Peyer's patch (tissue), 4 donors: ENCODE measurements at regions not wholly inside any gene's neighbourhood (a gene's known extent, or its start where the extent isn't known, plus 50 kb on each side); places are given as distances from the start of the nearest gene placed in this dataset.

ENCODE experiments used
- DNase-seq, 3 donors: peaks; one replicate each; pipeline ENCODE4 v3.0.0-alpha.2; 2017 to 2019
- H3K27ac ChIP-seq, 4 donors: fragments of 200-600 bp; sonication (generic); one replicate each; pipeline ENCODE4 v1.5.1; 2016 to 2019
- H3K27me3 ChIP-seq, 2 donors: fragments of 200-600 bp; sonication (generic); one replicate each; pipeline ENCODE4 v1.5.1; 2019
- H3K36me3 ChIP-seq, 3 donors: fragments of 200-600 bp; sonication (generic); one replicate each; pipeline ENCODE4 v1.5.1; 2016 to 2019
- H3K4me1 ChIP-seq, 4 donors: fragments of 200-600 bp; sonication (generic); one replicate each; pipeline ENCODE4 v1.5.1; 2016 to 2019
- H3K4me3 ChIP-seq, 4 donors: fragments of 200-600 bp; sonication (generic); 1 replicate in 3 of 4; 2 replicates in 1 of 4; pipeline ENCODE4 v1.5.1; 2016 to 2019; ENCODE audit warnings: mild to moderate bottlenecking in 1 of 4
- H3K9me3 ChIP-seq, 4 donors: fragments of 200-600 bp; sonication (generic); one replicate each; pipeline ENCODE4 v1.5.1; 2016 to 2019; ENCODE audit warnings: mild to moderate bottlenecking in 1 of 4
- CTCF ChIP-seq, 6 experiments: fragments of 450-650 bp in 4 of 6; fragments of 200-600 bp in 2 of 6; sonication (generic) in 1 of 6; IDR thresholded peaks; one replicate each; pipeline ENCODE4 v1.5.1; 2017 to 2019; ENCODE audit warnings: antibody characterized with exemption in 6 of 6, mild to moderate bottlenecking in 3 of 6, moderate library complexity in 1 of 6
- POLR2A ChIP-seq, 2 donors: fragments of 450-650 bp; IDR thresholded peaks; one replicate each; pipeline ENCODE4 v1.5.1; 2017; ENCODE audit warnings: antibody characterized with exemption in 2 of 2, mild to moderate bottlenecking in 2 of 2, moderate library complexity in 2 of 2

- H3K27ac ChIP-seq = no peak overlapping the region
- DNase-seq = no peak
- TF ChIP-seq POLR2A (IDR thresholded peaks at IDR 0.05) (no peak), CTCF (IDR thresholded peaks at IDR 0.05) (no peak)
- H3K27me3 ChIP-seq = no peaks in the 10 kb centered on the region
- H3K4me1 ChIP-seq = no peaks in the 10 kb centered on the region
- H3K36me3 ChIP-seq = no peaks in the 10 kb centered on the region
- no peaks in the 10 kb centered on the region for H3K9me3 ChIP-seq
- no peak overlapping the region for H3K4me3 ChIP-seq
Measured at GRCh38 chr11:44463751-44464150, 101.7 kb upstream of the CD82 start.

DNA sequence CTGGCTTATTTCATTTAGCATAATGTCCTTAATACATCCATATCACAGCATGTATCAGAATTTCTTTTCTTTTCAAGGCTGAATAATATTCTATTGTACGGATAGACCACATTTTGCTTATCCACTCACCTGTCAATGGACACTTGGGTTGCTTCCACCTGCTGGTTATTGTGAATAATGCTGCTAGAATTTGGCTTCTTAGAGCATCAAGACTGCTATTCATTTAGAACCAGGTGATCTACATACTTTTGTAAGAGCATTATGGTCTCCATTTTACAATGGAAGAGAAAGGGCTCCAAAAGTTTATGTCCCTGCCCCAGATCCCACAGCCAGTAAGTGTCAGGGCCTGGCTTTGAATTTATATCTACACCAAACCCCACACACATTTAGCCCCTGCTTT, 100.7 kb upstream of the CD82 start:
- no peaks in the 10 kb centered on the region for H3K9me3 ChIP-seq

GRCh38 chr11:44466531-44467205, 98.8 kb upstream of the CD82 start:
- Histone ChIP-seq H3K27ac (no peak overlapping the region), H3K4me1 (no peaks in the 10 kb centered on the region), H3K27me3 (no peaks in the 10 kb centered on the region), H3K4me3 (no peak overlapping the region), H3K9me3 (no peaks in the 10 kb centered on the region), H3K36me3 (no peaks in the 10 kb centered on the region)
- no peak for DNase-seq
- TF ChIP-seq POLR2A (IDR thresholded peaks at IDR 0.05) (no peak), CTCF (IDR thresholded peaks at IDR 0.05) (no peak)

More for the DNA sequence above, 100.7 kb upstream of the CD82 start:
- Histone ChIP-seq H3K27ac (no peak overlapping the region), H3K36me3 (no peaks in the 10 kb centered on the region), H3K27me3 (no peaks in the 10 kb centered on the region), H3K4me3 (no peak overlapping the region), H3K4me1 (no peaks in the 10 kb centered on the region)
- TF ChIP-seq POLR2A (IDR thresholded peaks at IDR 0.05) = no peak
- TF ChIP-seq CTCF (IDR thresholded peaks at IDR 0.05) = no peak
- no peak for DNase-seq

DNA sequence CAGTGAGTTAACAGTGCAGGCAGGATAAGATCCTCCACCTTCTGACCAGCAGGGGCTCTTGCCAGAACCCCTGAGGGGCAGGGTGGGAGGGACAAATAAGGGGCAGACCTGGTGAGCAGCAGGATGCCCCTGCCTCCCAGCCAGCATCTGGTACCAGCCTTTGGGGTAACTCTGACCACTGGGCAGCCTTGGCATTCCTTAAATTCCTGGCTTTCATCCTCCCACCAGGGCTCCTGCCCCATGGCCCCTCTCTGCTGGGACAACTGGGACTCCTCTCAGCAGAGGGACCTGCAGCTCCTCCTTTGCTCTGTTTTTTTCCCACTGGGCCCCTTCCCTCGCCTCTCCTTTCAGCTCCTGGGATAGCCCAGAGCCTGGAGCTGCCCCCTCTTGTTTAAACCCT, 98.0 kb upstream of the CD82 start:
- Histone ChIP-seq H3K27me3 (no peaks in the 10 kb centered on the region), H3K4me3 (no peak overlapping the region), H3K4me1 (no peaks in the 10 kb centered on the region), H3K9me3 (no peaks in the 10 kb centered on the region), H3K27ac (no peak overlapping the region), H3K36me3 (no peaks in the 10 kb centered on the region)
- no peak for DNase-seq
- TF ChIP-seq POLR2A (IDR thresholded peaks at IDR 0.05) = no peak
- TF ChIP-seq CTCF (IDR thresholded peaks at IDR 0.05) = no peak

GRCh38 chr11:44467931-44468330, 97.5 kb upstream of the CD82 start:
- no peak overlapping the region for H3K27ac ChIP-seq
- H3K36me3 ChIP-seq = no peaks in the 10 kb centered on the region
- no peaks in the 10 kb centered on the region for H3K4me1 ChIP-seq
- H3K27me3 ChIP-seq = no peaks in the 10 kb centered on the region
- no peak for DNase-seq
- TF ChIP-seq CTCF (IDR thresholded peaks at IDR 0.05) = no peak
- no peak for TF ChIP-seq POLR2A (IDR thresholded peaks at IDR 0.05)
- no peaks in the 10 kb centered on the region for H3K9me3 ChIP-seq
- H3K4me3 ChIP-seq = no peak overlapping the region
